Memory B cell (primary cell): ENCODE measurements at regions not wholly inside any gene's neighbourhood (a gene's known extent, or its start where the extent isn't known, plus 50 kb on each side); places are given as distances from the start of the nearest gene placed in this dataset.
A peak's percentile ranks its signal among the peaks of the same experiment; 100 is the strongest.

ENCODE experiments used
- ATAC-seq: fragments of 150-1000 bp; cut with Tn5 transposase; 2 replicates; pipeline ENCODE4 v1.10.0; 2021; ENCODE audit warnings: low read depth, mild to moderate bottlenecking, moderate library complexity
- DNase-seq, 2 donors: peaks; one replicate each; pipeline ENCODE4 v3.0.0; 2022; ENCODE audit warnings: low spot score in 2 of 2
- H3K27ac Mint-ChIP-seq: one replicate; pipeline ENCODE4 v1.8.0; 2022; ENCODE audit warnings: mild to moderate bottlenecking, moderate library complexity, mixed read lengths
- H3K27me3 Mint-ChIP-seq: one replicate; pipeline ENCODE4 v1.8.0; 2022; ENCODE audit warnings: mixed read lengths
- H3K36me3 Mint-ChIP-seq: one replicate; pipeline ENCODE4 v1.8.0; 2022; ENCODE audit warnings: mild to moderate bottlenecking, mixed read lengths
- H3K4me1 Mint-ChIP-seq: one replicate; pipeline ENCODE4 v1.8.0; 2022; ENCODE audit warnings: mixed read lengths
- H3K4me3 Mint-ChIP-seq: one replicate; pipeline ENCODE4 v1.8.0; 2022; ENCODE audit warnings: mild to moderate bottlenecking, moderate library complexity, mixed read lengths
- H3K9me3 Mint-ChIP-seq: one replicate; pipeline ENCODE4 v1.8.0; 2022; ENCODE audit warnings: mixed read lengths

GRCh38 chr10:53619671-53620070 lies 847.1 kb upstream of the MBL2 start:
- Mint-ChIP-seq H3K27me3 (no peaks in the 10 kb centered on the region), H3K9me3 (peaks cover 2% of the 10 kb centered on the region), H3K4me3 (no peak overlapping the region), H3K36me3 (no peaks in the 10 kb centered on the region), H3K4me1 (no peaks in the 10 kb centered on the region), H3K27ac (no peak overlapping the region)
- DNase-seq: no peak
- ATAC-seq: no peak

GRCh38 chr10:53607691-53608090 lies 835.1 kb upstream of the MBL2 start:
- Mint-ChIP-seq H3K27me3 (no peaks in the 10 kb centered on the region), H3K27ac (no peak overlapping the region)
- ATAC-seq: no peak

DNA sequence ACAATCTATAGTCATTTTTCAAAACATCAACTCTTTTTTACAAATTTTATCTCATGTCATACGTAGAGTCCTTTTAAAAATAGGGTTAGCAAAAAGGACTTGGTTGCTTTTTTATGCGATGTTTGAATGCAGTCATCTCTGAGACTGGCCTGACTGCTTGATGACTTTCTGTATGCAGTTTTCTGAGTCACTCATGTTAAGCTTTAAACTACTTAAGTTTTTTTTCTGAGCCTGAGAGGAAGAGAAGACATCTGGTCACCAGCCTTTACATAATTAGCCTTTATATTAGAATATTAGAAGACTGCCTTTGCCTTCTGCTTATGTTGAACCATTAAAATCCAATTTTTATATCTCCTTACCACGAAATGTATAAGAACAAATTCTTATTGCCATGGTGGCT lies 834.4 kb upstream of the MBL2 start:
- no peak for ATAC-seq
- no peaks in the 10 kb centered on the region for H3K36me3 Mint-ChIP-seq
- no peak overlapping the region for H3K4me3 Mint-ChIP-seq
- peaks cover 2% of the 10 kb centered on the region for H3K9me3 Mint-ChIP-seq
- no peak overlapping the region for H3K27ac Mint-ChIP-seq
- no peaks in the 10 kb centered on the region for H3K27me3 Mint-ChIP-seq
- H3K4me1 Mint-ChIP-seq: no peaks in the 10 kb centered on the region
- DNase-seq: no peak

More at GRCh38 chr10:53607691-53608090, 835.1 kb upstream of the MBL2 start:
- no peaks in the 10 kb centered on the region for H3K36me3 Mint-ChIP-seq
- no peaks in the 10 kb centered on the region for H3K4me1 Mint-ChIP-seq
- H3K4me3 Mint-ChIP-seq: no peak overlapping the region
- no peak for DNase-seq
- H3K9me3 Mint-ChIP-seq: peaks cover 2% of the 10 kb centered on the region

GRCh38 chr10:53601260-53601875 lies 828.8 kb upstream of the MBL2 start:
- no peak for ATAC-seq
- Mint-ChIP-seq H3K27me3 (no peaks in the 10 kb centered on the region), H3K4me1 (no peaks in the 10 kb centered on the region), H3K36me3 (no peaks in the 10 kb centered on the region), H3K9me3 (no peaks in the 10 kb centered on the region), H3K4me3 (no peak overlapping the region), H3K27ac (no peak overlapping the region)
- peak in 1 of 2 donors; percentile 2 for DNase-seq

DNA sequence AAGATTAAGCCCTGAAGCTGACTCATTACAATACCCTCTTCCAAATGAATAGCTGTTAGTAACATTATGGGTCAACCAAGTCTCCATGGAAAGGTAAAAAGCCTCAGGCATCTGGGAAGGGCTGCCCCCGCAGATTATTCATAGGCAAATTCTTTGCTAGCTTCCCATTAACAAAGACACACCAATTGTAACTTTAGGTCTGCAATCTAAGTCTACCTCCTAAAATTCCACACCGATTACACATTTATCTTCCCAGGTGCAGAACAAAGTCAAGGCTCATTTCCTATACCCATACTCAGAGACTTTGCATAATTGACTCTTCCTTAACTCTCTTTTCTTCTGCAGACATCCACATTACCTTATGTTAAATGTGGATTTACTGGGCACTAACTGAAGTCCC lies 826.3 kb upstream of the MBL2 start:
- Mint-ChIP-seq H3K9me3 (no peaks in the 10 kb centered on the region), H3K4me3 (no peak overlapping the region), H3K4me1 (no peaks in the 10 kb centered on the region), H3K27ac (no peak overlapping the region), H3K36me3 (no peaks in the 10 kb centered on the region), H3K27me3 (no peaks in the 10 kb centered on the region)
- ATAC-seq: no peak
- no peak for DNase-seq

GRCh38 chr10:53597835-53598251 lies 825.3 kb upstream of the MBL2 start:
- no peak overlapping the region for H3K4me3 Mint-ChIP-seq
- no peaks in the 10 kb centered on the region for H3K9me3 Mint-ChIP-seq
- no peak for ATAC-seq
- H3K27ac Mint-ChIP-seq: no peak overlapping the region
- no peak for DNase-seq
- H3K36me3 Mint-ChIP-seq: no peaks in the 10 kb centered on the region
- no peaks in the 10 kb centered on the region for H3K4me1 Mint-ChIP-seq
- no peaks in the 10 kb centered on the region for H3K27me3 Mint-ChIP-seq

DNA sequence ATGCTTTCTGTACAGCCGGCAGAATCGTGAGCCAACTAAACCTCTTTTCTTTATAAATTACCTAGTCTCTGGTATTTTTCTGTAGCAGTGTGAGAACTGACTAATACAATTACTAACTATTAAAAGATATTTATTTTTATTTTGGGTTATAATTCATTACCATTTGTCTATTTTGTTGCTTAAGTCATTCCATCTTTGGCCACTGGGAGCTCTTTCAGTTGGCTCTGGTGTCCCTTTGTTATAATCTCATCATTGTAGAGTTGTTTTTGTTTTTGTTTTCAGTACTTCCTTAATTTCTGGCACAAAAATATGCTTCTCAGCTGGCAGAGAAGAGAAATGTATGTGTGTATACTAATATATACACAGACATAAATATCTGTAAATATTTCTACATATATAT lies 807.9 kb upstream of the MBL2 start:
- DNase-seq (no peak), ATAC-seq (no peak)
- H3K4me1 Mint-ChIP-seq: no peaks in the 10 kb centered on the region
- H3K27me3 Mint-ChIP-seq: no peaks in the 10 kb centered on the region
- H3K27ac Mint-ChIP-seq: no peak overlapping the region
- no peak overlapping the region for H3K4me3 Mint-ChIP-seq
- H3K9me3 Mint-ChIP-seq: no peaks in the 10 kb centered on the region
- no peaks in the 10 kb centered on the region for H3K36me3 Mint-ChIP-seq

DNA sequence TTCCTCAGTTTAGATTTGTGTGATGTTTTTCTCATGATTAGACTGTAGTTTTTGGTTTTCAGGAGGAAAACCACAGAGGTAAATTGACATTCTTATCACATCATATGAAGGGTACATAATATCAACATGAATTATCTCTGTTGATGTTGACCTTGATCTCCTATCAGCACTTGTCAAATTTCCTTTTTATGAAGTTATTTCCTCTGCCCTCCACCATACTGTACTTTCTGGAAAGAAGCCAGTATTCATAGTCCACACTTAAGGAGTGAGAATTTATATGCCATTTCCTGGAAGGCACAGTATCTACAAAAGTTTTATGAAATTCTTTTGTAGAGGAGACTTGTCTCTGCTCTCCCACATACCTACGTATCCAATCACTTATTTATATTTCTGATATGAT lies 807.2 kb upstream of the MBL2 start:
- Mint-ChIP-seq H3K27me3 (no peaks in the 10 kb centered on the region), H3K4me3 (no peak overlapping the region), H3K27ac (no peak overlapping the region), H3K4me1 (no peaks in the 10 kb centered on the region), H3K36me3 (no peaks in the 10 kb centered on the region), H3K9me3 (no peaks in the 10 kb centered on the region)
- ATAC-seq (no peak), DNase-seq (no peak)

- Mint-ChIP-seq H3K9me3 (peaks cover 1% of the 10 kb centered on the region), H3K27me3 (no peaks in the 10 kb centered on the region), H3K4me3 (no peak overlapping the region), H3K4me1 (no peaks in the 10 kb centered on the region), H3K27ac (no peak overlapping the region), H3K36me3 (no peaks in the 10 kb centered on the region)
- DNase-seq: no peak
- ATAC-seq: no peak
Measured at GRCh38 chr10:53574024-53574423, 801.4 kb upstream of the MBL2 start.

- peaks cover 1% of the 10 kb centered on the region for H3K9me3 Mint-ChIP-seq
- no peak for ATAC-seq
- H3K36me3 Mint-ChIP-seq: no peaks in the 10 kb centered on the region
- no peaks in the 10 kb centered on the region for H3K4me1 Mint-ChIP-seq
- H3K4me3 Mint-ChIP-seq: no peak overlapping the region
- H3K27ac Mint-ChIP-seq: no peak overlapping the region
- no peaks in the 10 kb centered on the region for H3K27me3 Mint-ChIP-seq
- no peak for DNase-seq
Measured at GRCh38 chr10:53573498-53573897, 800.9 kb upstream of the MBL2 start.

DNA sequence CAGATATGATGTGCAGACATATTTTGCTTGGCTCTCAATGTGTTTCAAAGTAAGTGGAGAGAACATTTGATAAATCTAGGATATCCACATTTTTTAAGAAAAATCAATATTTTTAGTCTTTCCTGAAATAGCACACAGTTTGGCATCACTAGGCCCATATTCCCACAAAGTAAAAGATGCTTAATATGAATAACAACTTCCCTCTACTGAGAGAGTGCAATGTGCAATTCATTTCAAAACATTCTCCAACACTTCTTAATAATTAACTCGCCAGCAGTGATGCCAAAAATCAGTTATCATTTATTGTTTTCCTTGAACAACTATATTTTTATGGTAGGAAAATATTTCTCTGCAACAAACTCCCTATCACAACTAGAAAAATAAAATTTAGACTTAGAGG lies 800.2 kb upstream of the MBL2 start:
- Mint-ChIP-seq H3K4me3 (no peak overlapping the region), H3K36me3 (no peaks in the 10 kb centered on the region), H3K27me3 (no peaks in the 10 kb centered on the region), H3K27ac (no peak overlapping the region), H3K4me1 (no peaks in the 10 kb centered on the region), H3K9me3 (peaks cover 1% of the 10 kb centered on the region)
- no peak for ATAC-seq
- no peak for DNase-seq

GRCh38 chr10:53570221-53570620 lies 797.6 kb upstream of the MBL2 start:
- Mint-ChIP-seq H3K9me3 (peaks cover 4% of the 10 kb centered on the region), H3K27ac (no peak overlapping the region), H3K36me3 (no peaks in the 10 kb centered on the region), H3K4me1 (no peaks in the 10 kb centered on the region), H3K4me3 (no peak overlapping the region), H3K27me3 (no peaks in the 10 kb centered on the region)
- no peak for ATAC-seq
- no peak for DNase-seq

DNA sequence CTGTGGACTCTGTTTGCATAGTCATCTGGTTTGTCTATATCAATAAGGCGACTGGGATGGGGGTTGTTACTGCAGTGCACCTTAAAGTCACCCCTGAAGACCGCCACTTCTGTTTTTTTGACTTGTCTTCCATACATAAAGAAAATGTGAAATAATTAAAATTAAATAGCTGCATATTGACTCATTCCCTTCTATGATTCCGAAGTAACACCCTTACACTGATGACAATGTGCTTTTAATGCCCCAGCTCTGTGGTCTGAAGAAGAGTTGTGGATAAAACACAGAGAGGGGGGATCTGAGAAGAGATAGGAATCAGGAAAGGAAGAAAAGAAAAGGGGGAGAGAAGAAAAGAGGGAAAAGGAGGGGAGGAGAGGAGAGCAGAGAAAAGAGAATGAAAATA lies 796.9 kb upstream of the MBL2 start:
- H3K4me1 Mint-ChIP-seq: no peaks in the 10 kb centered on the region
- H3K4me3 Mint-ChIP-seq: no peak overlapping the region
- ATAC-seq (no peak), DNase-seq (no peak)
- peaks cover 4% of the 10 kb centered on the region for H3K9me3 Mint-ChIP-seq
- no peak overlapping the region for H3K27ac Mint-ChIP-seq
- H3K36me3 Mint-ChIP-seq: no peaks in the 10 kb centered on the region
- H3K27me3 Mint-ChIP-seq: no peaks in the 10 kb centered on the region

GRCh38 chr10:53548664-53549063 lies 776.1 kb upstream of the MBL2 start:
- Mint-ChIP-seq H3K27me3 (no peaks in the 10 kb centered on the region), H3K27ac (no peak overlapping the region), H3K9me3 (peaks cover 3% of the 10 kb centered on the region), H3K4me1 (no peaks in the 10 kb centered on the region), H3K4me3 (no peak overlapping the region), H3K36me3 (no peaks in the 10 kb centered on the region)
- no peak for DNase-seq
- ATAC-seq: no peak

GRCh38 chr10:53547364-53547763 lies 774.8 kb upstream of the MBL2 start:
- peaks cover 4% of the 10 kb centered on the region for H3K9me3 Mint-ChIP-seq
- no peaks in the 10 kb centered on the region for H3K36me3 Mint-ChIP-seq
- no peaks in the 10 kb centered on the region for H3K27me3 Mint-ChIP-seq
- H3K27ac Mint-ChIP-seq: no peak overlapping the region
- no peak overlapping the region for H3K4me3 Mint-ChIP-seq
- DNase-seq (no peak), ATAC-seq (no peak)
- no peaks in the 10 kb centered on the region for H3K4me1 Mint-ChIP-seq
